DND-41 (cell line): ENCODE measurements at regions not wholly inside any gene's neighbourhood (a gene's known extent, or its start where the extent isn't known, plus 50 kb on each side); places are given as distances from the start of the nearest gene placed in this dataset.

ENCODE experiments used
- EZH2 ChIP-seq: IDR thresholded peaks from 3 replicates; pipeline ENCODE4 v1.6.1; 2012; ENCODE audit warnings: borderline replicate concordance, low read depth, mild to moderate bottlenecking, moderate library complexity, low read length, inconsistent platforms; ENCODE audit not compliant: severe bottlenecking
- TF ChIP-seq, protein P1 (sequence below): IDR thresholded peaks from 2 replicates; pipeline ENCODE4 v1.5.1; 2012; ENCODE audit warnings: borderline replicate concordance, low read length, moderate library complexity, mild to moderate bottlenecking; ENCODE audit not compliant: poor library complexity, severe bottlenecking; ENCODE audit errors: extremely low read depth

DNA sequence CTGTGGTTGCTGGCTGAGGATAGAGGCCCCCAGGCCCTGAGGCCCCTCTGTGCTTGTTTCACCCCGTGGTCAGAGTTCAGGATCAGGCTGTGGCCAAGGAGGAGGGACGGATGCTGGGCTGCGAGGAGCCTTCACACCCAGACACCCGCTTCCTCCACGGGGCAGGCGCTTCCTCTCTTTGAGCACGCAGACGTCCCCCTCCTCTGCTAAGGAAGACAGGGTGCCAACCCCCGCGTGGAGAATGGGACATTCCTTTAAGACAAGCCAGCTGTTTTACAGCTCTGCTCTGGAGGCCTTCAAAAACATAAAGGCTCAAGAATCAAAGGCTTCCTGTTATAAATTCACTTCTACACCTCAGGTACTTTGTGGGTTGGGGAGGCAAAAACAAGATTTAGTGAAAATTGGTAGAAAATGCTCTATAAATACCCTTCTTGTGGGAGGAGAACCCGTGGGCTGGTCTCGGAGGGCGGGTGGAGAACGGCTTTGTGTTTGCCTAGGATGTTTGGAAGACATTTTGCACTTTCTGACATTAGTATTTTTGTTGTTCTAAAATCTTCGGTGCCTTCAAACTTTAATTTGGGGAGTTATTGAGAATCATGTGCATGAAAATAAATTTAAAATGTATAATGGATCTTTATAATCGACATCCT lies 60.8 kb upstream of the FOXF1 start:
- TF ChIP-seq EZH2 = no peak
- TF ChIP-seq, protein P1, sequence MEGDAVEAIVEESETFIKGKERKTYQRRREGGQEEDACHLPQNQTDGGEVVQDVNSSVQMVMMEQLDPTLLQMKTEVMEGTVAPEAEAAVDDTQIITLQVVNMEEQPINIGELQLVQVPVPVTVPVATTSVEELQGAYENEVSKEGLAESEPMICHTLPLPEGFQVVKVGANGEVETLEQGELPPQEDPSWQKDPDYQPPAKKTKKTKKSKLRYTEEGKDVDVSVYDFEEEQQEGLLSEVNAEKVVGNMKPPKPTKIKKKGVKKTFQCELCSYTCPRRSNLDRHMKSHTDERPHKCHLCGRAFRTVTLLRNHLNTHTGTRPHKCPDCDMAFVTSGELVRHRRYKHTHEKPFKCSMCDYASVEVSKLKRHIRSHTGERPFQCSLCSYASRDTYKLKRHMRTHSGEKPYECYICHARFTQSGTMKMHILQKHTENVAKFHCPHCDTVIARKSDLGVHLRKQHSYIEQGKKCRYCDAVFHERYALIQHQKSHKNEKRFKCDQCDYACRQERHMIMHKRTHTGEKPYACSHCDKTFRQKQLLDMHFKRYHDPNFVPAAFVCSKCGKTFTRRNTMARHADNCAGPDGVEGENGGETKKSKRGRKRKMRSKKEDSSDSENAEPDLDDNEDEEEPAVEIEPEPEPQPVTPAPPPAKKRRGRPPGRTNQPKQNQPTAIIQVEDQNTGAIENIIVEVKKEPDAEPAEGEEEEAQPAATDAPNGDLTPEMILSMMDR = no peak
